EH (cell line): ENCODE measurements at regions not wholly inside any gene's neighbourhood (a gene's known extent, or its start where the extent isn't known, plus 50 kb on each side); places are given as distances from the start of the nearest gene placed in this dataset.
"Not testable (repeated sequence)": the region's sequence is repeated elsewhere in the genome, so short reads cannot be mapped to it uniquely, and the experiment has no call there.

Experiments used
- DNase-seq: peaks from one replicate; pipeline ENCODE4 v3.0.0-alpha.2; 2015; ENCODE audit warnings: low read depth

- no peak for DNase-seq
These were observed 532.0 kb downstream of the RWDD3 start for GRCh38 chr1:95766036-95766435.

DNA sequence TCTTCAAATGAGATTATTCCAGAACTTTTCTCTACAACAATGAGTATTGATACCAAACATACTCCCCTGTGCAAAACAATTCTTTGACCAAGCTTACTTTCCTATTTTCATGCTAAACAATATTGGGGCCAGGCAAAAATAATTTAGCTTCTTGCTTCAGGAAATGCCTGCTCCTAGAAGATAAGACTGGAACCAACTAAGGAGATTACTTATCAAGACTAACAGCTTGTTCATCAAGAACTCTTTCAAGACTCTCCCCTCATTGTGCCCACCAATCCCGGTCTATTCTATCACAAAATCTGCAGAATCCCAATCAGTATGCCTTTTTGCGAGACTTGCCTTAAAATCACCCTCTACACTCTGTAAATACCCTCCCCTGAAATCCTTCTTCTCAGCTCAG is 536.6 kb downstream of the RWDD3 start:
- DNase-seq, result no peak

DNA sequence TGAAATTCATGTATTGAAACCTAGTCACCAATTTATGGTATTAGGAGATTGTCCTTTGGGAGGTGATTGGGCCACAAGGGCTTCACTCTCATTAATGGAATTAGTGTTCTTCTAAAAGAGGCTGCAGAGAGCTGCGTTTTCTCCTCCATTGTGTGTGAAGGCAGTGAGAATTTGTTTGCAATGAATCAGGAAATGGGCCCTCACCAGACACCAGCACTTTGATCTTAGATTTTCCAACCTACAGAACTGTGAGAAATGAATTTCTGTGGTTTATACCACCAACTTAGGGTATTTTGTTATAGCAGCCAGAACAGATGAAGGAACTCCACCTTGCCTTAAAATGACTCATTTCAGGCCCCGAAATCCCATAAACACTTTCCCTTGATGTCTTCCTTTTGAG is 544.2 kb downstream of the RWDD3 start:
- DNase-seq, result no peak

DNA sequence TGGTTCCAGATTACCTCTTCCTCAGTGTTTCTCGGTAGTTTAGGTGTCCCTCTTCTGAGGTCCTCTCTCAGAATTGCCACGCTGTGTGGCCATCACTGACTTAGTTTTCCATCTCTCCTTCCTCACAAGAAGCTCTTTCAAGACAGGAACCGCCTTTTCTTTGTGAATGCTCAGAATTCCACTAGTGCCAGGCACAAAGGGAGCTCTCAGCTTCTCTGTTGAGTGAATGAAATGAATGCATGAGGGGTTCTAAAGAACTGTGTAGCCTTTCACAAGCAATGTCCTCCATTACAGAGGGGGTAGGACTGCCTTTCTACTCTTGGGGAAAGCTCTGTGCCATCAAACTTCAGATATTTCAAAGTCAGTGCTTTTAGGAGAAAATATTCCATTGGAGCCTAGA is 546.8 kb downstream of the RWDD3 start:
- DNase-seq, result no peak

DNA sequence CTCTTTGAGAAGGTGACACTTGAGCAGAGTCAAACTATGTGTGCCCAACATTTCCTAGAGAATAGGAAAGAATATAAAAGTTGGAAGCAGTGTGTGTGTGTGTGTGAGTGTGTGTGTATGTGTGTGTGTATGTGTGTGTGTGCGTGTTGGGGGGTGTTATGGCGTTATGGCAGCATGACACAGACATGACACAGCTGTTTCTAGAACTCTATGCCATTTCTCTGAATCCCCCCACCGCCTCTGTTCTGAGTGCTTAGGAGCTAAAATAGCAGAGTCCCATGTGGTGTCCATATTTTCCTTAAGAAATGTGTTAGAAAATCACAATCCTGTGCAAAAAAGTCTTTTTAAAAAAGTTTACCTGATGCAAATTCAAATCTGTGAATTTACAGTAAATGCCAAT is 556.1 kb downstream of the RWDD3 start:
- DNase-seq, result no peak

GRCh38 chr1:95793893-95794292 is 559.9 kb downstream of the RWDD3 start:
- DNase-seq, result no peak

- not testable (repeated sequence) for DNase-seq
These were observed 563.8 kb downstream of the RWDD3 start for GRCh38 chr1:95797761-95798160.

- no peak for DNase-seq
These were observed 572.2 kb downstream of the RWDD3 start for GRCh38 chr1:95806171-95806570.

DNA sequence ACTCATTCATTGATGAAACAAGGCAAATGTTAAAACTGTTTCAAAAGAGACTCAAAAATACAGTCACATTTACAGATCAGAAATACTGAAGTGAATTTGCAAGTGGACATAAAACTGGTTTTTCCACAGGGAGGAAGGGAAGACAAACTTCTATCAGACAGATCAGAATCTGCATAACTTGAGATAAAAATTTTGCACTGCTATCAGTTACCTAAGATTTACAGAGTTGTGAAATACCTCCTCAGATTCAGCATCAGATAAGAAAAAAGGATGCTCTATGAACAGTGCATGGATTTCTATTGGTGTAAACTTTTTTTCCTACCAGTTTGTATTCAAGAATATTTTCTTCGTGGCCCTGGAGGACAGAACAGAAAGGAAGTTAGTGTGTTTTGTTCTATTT is 575.4 kb downstream of the RWDD3 start:
- no peak for DNase-seq

- DNase-seq, result no peak
These were observed 581.5 kb downstream of the RWDD3 start for GRCh38 chr1:95815511-95815910.

GRCh38 chr1:95829556-95829955 is 595.5 kb downstream of the RWDD3 start:
- DNase-seq, result no peak

DNA sequence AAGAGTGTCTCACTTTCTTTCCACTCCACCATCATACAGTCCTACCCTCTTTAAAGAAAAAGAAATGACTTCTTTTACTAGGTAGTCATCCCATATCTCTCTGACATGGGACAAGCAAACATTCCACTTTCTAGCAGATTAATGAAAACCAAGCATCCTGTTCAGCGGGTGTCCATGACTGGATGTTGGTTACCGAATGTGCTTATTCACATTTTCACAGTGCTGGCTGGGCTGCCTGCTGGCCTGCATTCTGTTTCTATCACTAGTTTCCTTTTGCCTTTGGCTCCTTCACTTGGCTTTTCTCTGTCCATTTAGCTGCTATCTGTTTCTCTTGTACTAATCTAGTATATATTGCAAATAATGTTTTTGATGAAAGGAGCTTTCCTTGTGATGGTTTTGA is 598.4 kb downstream of the RWDD3 start:
- no peak for DNase-seq

GRCh38 chr1:95849439-95849838 is 615.4 kb downstream of the RWDD3 start:
- no peak for DNase-seq

DNA sequence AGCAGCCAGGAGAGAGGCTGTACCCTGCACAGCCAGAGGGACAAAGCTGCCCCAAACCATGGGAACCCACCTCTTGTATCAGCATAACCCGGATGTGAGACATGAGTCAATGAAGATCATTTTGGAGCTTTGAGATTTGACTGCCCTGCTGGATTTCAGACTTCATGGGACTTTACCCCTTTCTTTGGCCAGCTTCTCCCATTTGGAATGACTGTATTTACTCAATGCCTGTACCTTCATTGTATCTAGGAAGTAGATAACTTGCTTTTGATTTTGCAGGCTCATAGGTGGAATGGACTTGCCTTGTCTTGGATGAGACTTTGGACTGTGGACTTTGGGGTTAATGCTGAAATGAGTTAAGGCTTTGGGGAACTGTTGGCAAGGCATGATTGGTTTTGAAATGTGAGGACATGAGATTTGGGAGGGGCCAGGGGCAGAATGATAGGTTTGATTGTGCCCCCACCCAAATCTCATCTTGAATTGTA is 616.2 kb downstream of the RWDD3 start:
- no peak for DNase-seq

DNA sequence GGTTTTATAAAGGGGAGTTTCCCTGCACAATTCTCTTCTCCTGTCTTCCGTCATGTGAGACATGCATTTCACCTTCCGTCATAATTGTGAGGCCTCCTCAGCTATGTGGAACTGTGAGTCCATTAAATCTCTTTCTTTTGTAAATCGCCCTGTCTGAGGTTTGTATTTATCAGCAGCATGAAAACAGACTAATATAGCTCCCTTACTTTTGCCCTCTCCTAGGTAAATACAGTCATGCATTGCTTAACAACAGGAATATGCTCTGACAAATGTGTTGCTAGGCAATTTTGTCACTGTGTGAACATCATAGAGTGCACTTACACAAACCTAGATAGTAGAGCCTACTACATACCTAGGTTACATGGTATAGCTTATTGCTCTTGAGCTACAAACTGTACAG is 616.8 kb downstream of the RWDD3 start:
- no peak for DNase-seq

DNA sequence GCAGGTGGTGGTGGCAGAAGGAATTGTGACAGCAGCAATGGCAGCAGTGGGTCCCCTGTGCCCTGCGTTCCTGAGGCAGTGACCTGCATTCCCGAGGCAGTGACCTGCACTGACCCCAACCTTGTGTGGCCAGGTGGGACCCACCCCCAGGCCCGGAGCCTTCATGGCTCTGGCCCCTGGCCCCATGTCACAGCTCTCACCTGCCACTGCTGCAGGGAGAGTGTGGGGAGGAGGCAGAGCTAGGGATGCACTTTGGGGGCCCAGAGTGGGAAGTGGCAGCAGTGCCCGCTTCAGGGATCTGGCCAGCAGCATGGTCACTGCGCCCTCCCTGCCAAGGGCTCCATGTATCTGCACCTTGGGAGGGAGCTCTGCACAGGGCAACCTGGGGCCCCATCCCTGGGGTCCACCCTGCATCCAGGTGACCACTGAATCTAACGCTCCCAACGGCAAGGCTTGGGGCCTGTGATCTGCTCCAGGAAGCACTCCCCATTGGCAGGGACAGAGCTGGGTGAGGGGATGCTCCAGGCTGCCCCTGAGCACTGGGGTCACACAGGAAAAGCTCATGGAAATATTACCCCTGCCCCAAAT is 618.6 kb downstream of the RWDD3 start:
- DNase-seq, result no peak

GRCh38 chr1:95854457-95854856 is 620.4 kb downstream of the RWDD3 start:
- no peak for DNase-seq

DNA sequence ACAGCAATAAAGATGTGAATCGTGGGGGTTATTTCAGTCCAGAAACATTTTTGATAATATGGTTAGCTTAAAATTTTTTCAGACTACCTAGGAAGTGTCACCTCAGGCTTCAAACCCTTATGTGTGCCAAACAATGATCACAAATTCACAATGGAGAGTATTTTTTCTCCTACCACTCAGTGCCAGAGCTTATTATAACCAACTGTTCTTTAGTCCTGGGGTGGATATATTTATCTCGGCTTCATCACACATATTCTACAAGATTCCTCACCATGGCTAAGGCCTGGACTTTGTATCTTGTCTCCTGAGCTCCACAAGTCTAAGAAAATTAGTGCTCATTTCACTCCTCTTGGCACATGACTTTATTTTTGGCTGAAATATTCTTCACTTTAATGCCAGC is 629.1 kb downstream of the RWDD3 start:
- DNase-seq, result no peak

DNA sequence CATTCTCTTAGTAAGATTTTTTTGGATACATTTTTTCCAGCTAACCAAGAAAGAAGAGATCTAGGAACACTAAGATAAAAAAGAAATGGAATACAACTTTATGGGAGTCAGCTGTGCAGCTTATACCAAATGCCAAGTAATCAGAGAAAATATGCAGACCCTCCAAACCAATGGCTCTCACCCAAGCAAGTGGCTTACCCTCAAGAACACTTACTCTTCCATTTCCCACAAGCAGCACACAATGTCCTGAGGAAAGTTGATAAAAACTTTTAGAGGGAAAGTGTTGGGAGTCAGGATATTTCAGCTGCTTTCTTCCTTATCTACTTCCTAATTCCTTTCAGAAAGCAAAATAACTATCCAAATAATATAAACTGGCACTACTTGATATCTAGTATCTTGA is 631.8 kb downstream of the RWDD3 start:
- DNase-seq, result no peak

GRCh38 chr1:95876276-95876675 is 642.3 kb downstream of the RWDD3 start:
- no peak for DNase-seq

GRCh38 chr1:95879498-95880050 is 645.6 kb downstream of the RWDD3 start:
- no peak for DNase-seq

GRCh38 chr1:95888941-95889390 is 655.0 kb downstream of the RWDD3 start:
- DNase-seq, result no peak

- DNase-seq, result no peak
These were observed 655.4 kb downstream of the RWDD3 start for GRCh38 chr1:95889400-95889799.

GRCh38 chr1:95893921-95894320 is 659.9 kb downstream of the RWDD3 start:
- no peak for DNase-seq
